ENCODE measurements at regions not wholly inside any gene's neighbourhood (a gene's known extent, or its start where the extent isn't known, plus 50 kb on each side); places are given as distances from the start of the nearest gene placed in this dataset.

DNA sequence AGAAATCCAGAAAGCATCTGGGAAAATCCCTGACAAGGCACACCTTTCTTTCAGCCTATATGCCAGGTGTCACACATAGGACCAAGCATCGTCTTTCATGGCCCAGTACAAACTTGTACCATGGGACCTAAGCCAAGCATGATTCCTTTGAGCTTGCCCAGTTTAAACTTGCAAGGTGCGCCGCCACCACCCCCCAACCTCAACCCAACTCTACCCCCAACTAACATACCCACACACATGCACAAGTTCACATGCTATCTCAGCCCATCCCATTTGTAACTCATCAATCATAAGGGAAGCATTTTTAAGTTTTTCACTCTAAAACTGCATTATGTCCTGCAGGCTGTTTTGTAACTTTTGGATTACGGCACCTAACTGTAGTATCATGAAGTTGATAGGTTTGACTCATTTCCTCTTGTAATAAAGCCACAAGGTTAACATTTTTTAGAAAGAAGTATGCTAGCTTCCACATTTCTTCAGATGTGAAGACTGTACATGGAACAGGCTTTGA is 145.9 kb upstream of the FST start:
- DNase-seq (ENCODE audit: low read depth), result peak; percentile 79
- H3K4me3 ChIP-seq (ENCODE audit: control insufficient read depth, low read depth, low read length), result no peak overlapping the region
- TF ChIP-seq, protein P1, sequence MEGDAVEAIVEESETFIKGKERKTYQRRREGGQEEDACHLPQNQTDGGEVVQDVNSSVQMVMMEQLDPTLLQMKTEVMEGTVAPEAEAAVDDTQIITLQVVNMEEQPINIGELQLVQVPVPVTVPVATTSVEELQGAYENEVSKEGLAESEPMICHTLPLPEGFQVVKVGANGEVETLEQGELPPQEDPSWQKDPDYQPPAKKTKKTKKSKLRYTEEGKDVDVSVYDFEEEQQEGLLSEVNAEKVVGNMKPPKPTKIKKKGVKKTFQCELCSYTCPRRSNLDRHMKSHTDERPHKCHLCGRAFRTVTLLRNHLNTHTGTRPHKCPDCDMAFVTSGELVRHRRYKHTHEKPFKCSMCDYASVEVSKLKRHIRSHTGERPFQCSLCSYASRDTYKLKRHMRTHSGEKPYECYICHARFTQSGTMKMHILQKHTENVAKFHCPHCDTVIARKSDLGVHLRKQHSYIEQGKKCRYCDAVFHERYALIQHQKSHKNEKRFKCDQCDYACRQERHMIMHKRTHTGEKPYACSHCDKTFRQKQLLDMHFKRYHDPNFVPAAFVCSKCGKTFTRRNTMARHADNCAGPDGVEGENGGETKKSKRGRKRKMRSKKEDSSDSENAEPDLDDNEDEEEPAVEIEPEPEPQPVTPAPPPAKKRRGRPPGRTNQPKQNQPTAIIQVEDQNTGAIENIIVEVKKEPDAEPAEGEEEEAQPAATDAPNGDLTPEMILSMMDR (conservative IDR thresholded peaks at IDR 0.05; ENCODE audit: control insufficient read depth, insufficient read depth, low read depth, low read length), result no peak

DNA sequence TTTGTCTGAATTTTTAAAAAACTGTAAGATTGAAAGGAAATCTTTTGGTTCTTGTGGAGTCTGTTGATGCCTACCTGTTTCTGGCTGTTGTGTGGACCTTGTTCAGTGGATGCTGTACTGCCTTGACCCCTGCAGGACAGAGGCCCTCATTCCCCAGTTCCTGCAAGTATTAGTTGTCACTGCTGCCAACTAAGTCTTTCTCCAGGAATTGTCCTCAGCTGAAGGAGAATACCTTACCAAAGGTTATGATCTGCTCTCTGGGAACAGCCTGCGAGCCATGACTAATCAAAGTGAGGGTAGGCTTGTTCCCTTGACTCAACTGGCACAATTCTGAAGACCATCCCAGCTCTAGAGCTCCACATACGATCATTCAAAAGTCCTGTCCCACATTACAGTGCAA is 145.3 kb upstream of the FST start:
- no peak overlapping the region for H3K4me3 ChIP-seq (ENCODE audit: control insufficient read depth, low read depth, low read length)
- DNase-seq (ENCODE audit: low read depth), result peak; percentile 52
- TF ChIP-seq, protein P1 (conservative IDR thresholded peaks at IDR 0.05; ENCODE audit: control insufficient read depth, insufficient read depth, low read depth, low read length), result peak; percentile 48

DNA sequence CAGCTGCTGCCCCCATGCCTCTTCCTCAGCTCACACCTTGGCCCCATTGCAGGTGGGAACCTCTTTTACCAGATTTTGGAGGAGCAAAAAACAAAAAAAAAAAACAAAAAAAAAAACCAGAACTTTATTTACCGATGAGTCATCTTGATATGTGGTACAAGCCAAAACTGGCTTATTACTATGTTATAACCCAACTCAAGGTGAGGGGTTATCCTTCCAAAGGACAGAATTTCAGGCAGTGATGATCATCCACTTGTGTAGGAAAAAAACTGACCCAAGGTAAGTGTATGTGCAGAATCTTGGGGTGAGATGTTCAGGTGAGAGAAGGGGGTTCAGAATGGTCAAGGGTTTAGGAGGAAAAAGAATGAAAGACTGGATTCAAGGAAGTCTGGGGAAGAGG is 142.6 kb upstream of the FST start:
- TF ChIP-seq, protein P1 (conservative IDR thresholded peaks at IDR 0.05; ENCODE audit: control insufficient read depth, insufficient read depth, low read depth, low read length), result no peak
- H3K4me3 ChIP-seq (ENCODE audit: control insufficient read depth, low read depth, low read length), result no peak overlapping the region
- DNase-seq (ENCODE audit: low read depth), result no peak

DNA sequence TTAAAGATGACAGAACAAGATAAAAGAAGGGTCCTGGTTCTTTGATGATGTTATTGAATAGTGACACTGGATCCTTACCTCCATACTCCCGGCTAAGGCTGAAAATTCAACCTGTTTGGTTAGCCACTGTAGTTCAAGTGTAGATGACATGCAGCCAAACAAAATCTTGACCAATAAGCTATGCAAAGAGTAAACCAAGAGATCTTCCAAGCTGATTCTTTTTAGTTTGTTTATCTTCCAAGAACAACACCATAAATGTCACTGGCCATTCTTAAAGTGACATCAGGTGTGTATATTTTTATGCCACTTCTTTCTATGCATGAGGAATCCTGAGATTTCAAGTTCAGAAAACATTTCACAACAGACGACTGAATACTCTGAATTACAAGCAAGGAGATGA is 141.5 kb upstream of the FST start:
- TF ChIP-seq, protein P1 (conservative IDR thresholded peaks at IDR 0.05; ENCODE audit: control insufficient read depth, insufficient read depth, low read depth, low read length), result no peak
- DNase-seq (ENCODE audit: low read depth), result no peak
- no peak overlapping the region for H3K4me3 ChIP-seq (ENCODE audit: control insufficient read depth, low read depth, low read length)

DNA sequence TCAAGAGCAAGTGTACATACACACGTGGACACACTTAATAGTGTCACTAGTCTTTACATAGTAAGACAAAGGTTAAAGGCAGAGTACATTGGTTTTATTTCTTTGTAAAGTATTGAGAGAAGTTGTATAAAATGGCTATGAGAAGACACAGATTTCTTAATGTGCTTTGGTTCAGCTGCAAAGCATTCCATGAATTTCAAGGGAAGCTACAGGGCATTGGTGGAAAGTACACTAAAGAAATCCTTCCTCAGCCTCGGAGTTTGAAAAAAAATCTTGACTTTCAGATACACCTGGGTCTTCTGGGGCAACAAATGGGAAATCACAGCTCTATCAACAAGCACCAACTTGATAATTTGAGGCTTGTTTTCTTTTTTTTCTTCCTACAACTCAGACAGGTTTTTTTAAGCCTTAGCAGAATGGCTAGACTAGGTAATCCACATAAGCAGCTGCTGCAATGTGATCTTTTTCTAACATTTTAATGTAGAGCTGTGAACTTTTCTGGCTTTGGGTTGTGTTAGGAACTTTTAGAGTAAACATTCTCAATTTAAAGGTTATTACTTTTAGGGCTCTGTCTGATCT is 140.4 kb upstream of the FST start:
- TF ChIP-seq, protein P1 (conservative IDR thresholded peaks at IDR 0.05; ENCODE audit: control insufficient read depth, insufficient read depth, low read depth, low read length), result no peak
- H3K4me3 ChIP-seq (ENCODE audit: control insufficient read depth, low read depth, low read length), result no peak overlapping the region
- no peak for DNase-seq (ENCODE audit: low read depth)

DNA sequence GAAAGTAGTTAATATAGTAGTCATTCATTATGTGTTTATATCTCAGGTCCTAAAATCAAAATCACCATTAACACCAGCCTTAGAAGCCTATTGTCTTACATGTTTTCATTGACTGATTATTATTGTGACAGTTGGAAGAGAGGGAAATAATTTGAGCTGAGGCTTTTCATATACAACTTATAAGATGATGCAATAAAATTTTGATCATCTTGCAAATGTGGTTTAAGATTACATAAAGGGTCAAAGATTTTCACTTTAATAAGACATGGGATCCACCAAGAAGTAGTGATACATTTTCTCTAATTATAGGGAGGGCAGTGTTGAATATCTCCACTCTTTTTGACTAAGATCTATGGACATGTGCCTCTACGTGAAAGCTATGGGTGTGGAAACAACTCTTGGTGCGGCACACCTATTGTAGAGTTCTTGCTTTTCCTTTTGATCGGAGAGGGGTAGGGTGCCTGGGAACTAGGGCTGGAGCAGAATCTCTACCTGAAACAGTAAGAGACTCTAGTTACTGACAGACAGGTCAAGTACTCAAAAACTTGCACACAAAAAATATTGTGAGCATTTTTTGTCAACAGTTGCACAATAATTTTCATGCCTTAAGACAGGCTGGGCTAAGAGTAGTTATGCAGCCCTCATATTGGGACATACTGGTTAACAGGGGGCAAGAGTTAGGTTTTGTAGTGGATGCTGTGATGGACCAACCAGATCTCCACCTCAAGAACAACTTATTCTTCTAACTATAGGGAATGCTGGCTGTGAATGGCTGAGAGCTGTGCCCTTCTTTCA is 139.3 kb upstream of the FST start:
- TF ChIP-seq, protein P1 (conservative IDR thresholded peaks at IDR 0.05; ENCODE audit: control insufficient read depth, insufficient read depth, low read depth, low read length), result no peak
- DNase-seq (ENCODE audit: low read depth), result no peak
- no peak overlapping the region for H3K4me3 ChIP-seq (ENCODE audit: control insufficient read depth, low read depth, low read length)
